ENCODE measurements at regions not wholly inside any gene's neighbourhood (a gene's known extent, or its start where the extent isn't known, plus 50 kb on each side); places are given as distances from the start of the nearest gene placed in this dataset.

DNA sequence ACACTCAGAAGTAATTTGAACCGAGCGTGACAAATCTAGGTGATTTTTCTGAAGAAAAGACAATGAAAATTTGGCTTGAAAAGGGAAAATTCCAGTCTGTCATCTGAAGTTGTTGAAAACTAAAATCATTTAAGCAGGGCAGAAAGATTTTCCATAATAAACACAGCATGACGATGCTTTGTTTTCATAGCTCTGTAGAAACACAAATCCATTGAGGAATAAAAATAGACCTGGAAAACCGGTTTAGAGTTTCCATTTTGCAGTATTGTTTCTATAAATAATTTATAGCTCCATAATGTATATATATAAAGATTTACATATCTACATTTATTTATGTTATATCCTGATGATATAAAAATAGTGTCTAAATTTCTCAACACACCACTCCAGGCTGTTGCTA is 1918.5 kb upstream of the FLRT2 start (continued):
- TF ChIP-seq MYBL2 (CRISPR knock-in tag; IDR thresholded peaks at IDR 0.05): no peak
- no peak for TF ChIP-seq IRF2 (CRISPR knock-in tag; IDR thresholded peaks at IDR 0.05; ENCODE audit: borderline replicate concordance, low read depth)
- no peak for TF ChIP-seq PRRX2 (CRISPR knock-in tag; IDR thresholded peaks at IDR 0.05)
- TF ChIP-seq, protein P1, sequence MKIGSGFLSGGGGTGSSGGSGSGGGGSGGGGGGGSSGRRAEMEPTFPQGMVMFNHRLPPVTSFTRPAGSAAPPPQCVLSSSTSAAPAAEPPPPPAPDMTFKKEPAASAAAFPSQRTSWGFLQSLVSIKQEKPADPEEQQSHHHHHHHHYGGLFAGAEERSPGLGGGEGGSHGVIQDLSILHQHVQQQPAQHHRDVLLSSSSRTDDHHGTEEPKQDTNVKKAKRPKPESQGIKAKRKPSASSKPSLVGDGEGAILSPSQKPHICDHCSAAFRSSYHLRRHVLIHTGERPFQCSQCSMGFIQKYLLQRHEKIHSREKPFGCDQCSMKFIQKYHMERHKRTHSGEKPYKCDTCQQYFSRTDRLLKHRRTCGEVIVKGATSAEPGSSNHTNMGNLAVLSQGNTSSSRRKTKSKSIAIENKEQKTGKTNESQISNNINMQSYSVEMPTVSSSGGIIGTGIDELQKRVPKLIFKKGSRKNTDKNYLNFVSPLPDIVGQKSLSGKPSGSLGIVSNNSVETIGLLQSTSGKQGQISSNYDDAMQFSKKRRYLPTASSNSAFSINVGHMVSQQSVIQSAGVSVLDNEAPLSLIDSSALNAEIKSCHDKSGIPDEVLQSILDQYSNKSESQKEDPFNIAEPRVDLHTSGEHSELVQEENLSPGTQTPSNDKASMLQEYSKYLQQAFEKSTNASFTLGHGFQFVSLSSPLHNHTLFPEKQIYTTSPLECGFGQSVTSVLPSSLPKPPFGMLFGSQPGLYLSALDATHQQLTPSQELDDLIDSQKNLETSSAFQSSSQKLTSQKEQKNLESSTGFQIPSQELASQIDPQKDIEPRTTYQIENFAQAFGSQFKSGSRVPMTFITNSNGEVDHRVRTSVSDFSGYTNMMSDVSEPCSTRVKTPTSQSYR (CRISPR knock-in tag; IDR thresholded peaks at IDR 0.05): no peak
- TF ChIP-seq RORB (CRISPR knock-in tag; IDR thresholded peaks at IDR 0.05): no peak
- TF ChIP-seq, protein P2, sequence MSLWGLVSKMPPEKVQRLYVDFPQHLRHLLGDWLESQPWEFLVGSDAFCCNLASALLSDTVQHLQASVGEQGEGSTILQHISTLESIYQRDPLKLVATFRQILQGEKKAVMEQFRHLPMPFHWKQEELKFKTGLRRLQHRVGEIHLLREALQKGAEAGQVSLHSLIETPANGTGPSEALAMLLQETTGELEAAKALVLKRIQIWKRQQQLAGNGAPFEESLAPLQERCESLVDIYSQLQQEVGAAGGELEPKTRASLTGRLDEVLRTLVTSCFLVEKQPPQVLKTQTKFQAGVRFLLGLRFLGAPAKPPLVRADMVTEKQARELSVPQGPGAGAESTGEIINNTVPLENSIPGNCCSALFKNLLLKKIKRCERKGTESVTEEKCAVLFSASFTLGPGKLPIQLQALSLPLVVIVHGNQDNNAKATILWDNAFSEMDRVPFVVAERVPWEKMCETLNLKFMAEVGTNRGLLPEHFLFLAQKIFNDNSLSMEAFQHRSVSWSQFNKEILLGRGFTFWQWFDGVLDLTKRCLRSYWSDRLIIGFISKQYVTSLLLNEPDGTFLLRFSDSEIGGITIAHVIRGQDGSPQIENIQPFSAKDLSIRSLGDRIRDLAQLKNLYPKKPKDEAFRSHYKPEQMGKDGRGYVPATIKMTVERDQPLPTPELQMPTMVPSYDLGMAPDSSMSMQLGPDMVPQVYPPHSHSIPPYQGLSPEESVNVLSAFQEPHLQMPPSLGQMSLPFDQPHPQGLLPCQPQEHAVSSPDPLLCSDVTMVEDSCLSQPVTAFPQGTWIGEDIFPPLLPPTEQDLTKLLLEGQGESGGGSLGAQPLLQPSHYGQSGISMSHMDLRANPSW (CRISPR knock-in tag; conservative IDR thresholded peaks at IDR 0.05; ENCODE audit: low read depth): no peak
- TF ChIP-seq TEAD4 (CRISPR knock-in tag; IDR thresholded peaks at IDR 0.05): no peak
- no peak for TF ChIP-seq NFYB (CRISPR knock-in tag; conservative IDR thresholded peaks at IDR 0.05; ENCODE audit: low read depth)
- TF ChIP-seq, protein P3, sequence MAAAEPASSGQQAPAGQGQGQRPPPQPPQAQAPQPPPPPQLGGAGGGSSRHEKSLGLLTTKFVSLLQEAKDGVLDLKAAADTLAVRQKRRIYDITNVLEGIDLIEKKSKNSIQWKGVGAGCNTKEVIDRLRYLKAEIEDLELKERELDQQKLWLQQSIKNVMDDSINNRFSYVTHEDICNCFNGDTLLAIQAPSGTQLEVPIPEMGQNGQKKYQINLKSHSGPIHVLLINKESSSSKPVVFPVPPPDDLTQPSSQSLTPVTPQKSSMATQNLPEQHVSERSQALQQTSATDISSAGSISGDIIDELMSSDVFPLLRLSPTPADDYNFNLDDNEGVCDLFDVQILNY (CRISPR knock-in tag; IDR thresholded peaks at IDR 0.05): no peak
- TF ChIP-seq, protein P4, sequence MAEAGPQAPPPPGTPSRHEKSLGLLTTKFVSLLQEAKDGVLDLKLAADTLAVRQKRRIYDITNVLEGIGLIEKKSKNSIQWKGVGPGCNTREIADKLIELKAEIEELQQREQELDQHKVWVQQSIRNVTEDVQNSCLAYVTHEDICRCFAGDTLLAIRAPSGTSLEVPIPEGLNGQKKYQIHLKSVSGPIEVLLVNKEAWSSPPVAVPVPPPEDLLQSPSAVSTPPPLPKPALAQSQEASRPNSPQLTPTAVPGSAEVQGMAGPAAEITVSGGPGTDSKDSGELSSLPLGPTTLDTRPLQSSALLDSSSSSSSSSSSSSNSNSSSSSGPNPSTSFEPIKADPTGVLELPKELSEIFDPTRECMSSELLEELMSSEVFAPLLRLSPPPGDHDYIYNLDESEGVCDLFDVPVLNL (CRISPR knock-in tag; IDR thresholded peaks at IDR 0.05; ENCODE audit: borderline replicate concordance, low read depth): no peak
- TF ChIP-seq, protein P5, sequence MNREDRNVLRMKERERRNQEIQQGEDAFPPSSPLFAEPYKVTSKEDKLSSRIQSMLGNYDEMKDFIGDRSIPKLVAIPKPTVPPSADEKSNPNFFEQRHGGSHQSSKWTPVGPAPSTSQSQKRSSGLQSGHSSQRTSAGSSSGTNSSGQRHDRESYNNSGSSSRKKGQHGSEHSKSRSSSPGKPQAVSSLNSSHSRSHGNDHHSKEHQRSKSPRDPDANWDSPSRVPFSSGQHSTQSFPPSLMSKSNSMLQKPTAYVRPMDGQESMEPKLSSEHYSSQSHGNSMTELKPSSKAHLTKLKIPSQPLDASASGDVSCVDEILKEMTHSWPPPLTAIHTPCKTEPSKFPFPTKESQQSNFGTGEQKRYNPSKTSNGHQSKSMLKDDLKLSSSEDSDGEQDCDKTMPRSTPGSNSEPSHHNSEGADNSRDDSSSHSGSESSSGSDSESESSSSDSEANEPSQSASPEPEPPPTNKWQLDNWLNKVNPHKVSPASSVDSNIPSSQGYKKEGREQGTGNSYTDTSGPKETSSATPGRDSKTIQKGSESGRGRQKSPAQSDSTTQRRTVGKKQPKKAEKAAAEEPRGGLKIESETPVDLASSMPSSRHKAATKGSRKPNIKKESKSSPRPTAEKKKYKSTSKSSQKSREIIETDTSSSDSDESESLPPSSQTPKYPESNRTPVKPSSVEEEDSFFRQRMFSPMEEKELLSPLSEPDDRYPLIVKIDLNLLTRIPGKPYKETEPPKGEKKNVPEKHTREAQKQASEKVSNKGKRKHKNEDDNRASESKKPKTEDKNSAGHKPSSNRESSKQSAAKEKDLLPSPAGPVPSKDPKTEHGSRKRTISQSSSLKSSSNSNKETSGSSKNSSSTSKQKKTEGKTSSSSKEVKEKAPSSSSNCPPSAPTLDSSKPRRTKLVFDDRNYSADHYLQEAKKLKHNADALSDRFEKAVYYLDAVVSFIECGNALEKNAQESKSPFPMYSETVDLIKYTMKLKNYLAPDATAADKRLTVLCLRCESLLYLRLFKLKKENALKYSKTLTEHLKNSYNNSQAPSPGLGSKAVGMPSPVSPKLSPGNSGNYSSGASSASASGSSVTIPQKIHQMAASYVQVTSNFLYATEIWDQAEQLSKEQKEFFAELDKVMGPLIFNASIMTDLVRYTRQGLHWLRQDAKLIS (CRISPR knock-in tag; IDR thresholded peaks at IDR 0.05; ENCODE audit: borderline replicate concordance): no peak
- no peak for TF ChIP-seq NR1H2 (CRISPR knock-in tag; IDR thresholded peaks at IDR 0.05)
- no peak for TF ChIP-seq SMAD3 (CRISPR knock-in tag; IDR thresholded peaks at IDR 0.05; ENCODE audit: borderline replicate concordance)
- TF ChIP-seq, protein P6, sequence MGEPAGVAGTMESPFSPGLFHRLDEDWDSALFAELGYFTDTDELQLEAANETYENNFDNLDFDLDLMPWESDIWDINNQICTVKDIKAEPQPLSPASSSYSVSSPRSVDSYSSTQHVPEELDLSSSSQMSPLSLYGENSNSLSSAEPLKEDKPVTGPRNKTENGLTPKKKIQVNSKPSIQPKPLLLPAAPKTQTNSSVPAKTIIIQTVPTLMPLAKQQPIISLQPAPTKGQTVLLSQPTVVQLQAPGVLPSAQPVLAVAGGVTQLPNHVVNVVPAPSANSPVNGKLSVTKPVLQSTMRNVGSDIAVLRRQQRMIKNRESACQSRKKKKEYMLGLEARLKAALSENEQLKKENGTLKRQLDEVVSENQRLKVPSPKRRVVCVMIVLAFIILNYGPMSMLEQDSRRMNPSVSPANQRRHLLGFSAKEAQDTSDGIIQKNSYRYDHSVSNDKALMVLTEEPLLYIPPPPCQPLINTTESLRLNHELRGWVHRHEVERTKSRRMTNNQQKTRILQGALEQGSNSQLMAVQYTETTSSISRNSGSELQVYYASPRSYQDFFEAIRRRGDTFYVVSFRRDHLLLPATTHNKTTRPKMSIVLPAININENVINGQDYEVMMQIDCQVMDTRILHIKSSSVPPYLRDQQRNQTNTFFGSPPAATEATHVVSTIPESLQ (CRISPR knock-in tag; IDR thresholded peaks at IDR 0.05): no peak

Measured in WTC11 (cell line).